ENCODE measurements at regions not wholly inside any gene's neighbourhood (a gene's known extent, or its start where the extent isn't known, plus 50 kb on each side); places are given as distances from the start of the nearest gene placed in this dataset.
A peak's percentile ranks its signal among the peaks of the same experiment; 100 is the strongest.

GRCh38 chr5:147085409-147085808 is 149.4 kb upstream of the STK32A start:
- Histone ChIP-seq H3K27ac (no peak overlapping the region), H3K36me3 (no peaks in the 10 kb centered on the region), H3K4me3 (no peak overlapping the region), H3K27me3 (no peaks in the 10 kb centered on the region), H3K4me1 (no peaks in the 10 kb centered on the region), H3K9me3 (no peaks in the 10 kb centered on the region)
- in situ Hi-C loops (cut with MboI; ENCODE audit: low pct_ligation_motif_present in 1 of 4, low pct_unique_long_range_greater_than_20kb in 1 of 4, low sequenced_read_pairs in 3 of 4) (no loop called here), intact Hi-C loops (cut with DNase I; ENCODE audit: low total_unique reads) (no loop called here)
- WGBS, 2 donors (ENCODE audit: low coverage in 1 of 2), result 69% methylated on average over 7 of the region's 7 CpGs
- DNase-seq, result no peak
- TF ChIP-seq EP300 (IDR thresholded peaks at IDR 0.05; ENCODE audit: low read depth) (no peak), POLR2AphosphoS5 (IDR thresholded peaks at IDR 0.05) (no peak), POLR2A (IDR thresholded peaks at IDR 0.05) (no peak)
- TF ChIP-seq, protein P1, sequence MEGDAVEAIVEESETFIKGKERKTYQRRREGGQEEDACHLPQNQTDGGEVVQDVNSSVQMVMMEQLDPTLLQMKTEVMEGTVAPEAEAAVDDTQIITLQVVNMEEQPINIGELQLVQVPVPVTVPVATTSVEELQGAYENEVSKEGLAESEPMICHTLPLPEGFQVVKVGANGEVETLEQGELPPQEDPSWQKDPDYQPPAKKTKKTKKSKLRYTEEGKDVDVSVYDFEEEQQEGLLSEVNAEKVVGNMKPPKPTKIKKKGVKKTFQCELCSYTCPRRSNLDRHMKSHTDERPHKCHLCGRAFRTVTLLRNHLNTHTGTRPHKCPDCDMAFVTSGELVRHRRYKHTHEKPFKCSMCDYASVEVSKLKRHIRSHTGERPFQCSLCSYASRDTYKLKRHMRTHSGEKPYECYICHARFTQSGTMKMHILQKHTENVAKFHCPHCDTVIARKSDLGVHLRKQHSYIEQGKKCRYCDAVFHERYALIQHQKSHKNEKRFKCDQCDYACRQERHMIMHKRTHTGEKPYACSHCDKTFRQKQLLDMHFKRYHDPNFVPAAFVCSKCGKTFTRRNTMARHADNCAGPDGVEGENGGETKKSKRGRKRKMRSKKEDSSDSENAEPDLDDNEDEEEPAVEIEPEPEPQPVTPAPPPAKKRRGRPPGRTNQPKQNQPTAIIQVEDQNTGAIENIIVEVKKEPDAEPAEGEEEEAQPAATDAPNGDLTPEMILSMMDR (IDR thresholded peaks at IDR 0.05), result no peak

GRCh38 chr5:147092044-147092443 is 142.8 kb upstream of the STK32A start:
- Histone ChIP-seq H3K4me1 (no peaks in the 10 kb centered on the region), H3K27ac (no peak overlapping the region), H3K27me3 (no peaks in the 10 kb centered on the region), H3K4me3 (no peak overlapping the region), H3K36me3 (no peaks in the 10 kb centered on the region), H3K9me3 (no peaks in the 10 kb centered on the region)
- intact Hi-C loops (cut with DNase I; ENCODE audit: low total_unique reads), result no loop called here
- DNase-seq, result no peak
- in situ Hi-C loops (cut with MboI; ENCODE audit: low pct_ligation_motif_present in 1 of 4, low pct_unique_long_range_greater_than_20kb in 1 of 4, low sequenced_read_pairs in 3 of 4), result no loop called here
- WGBS, 2 donors (ENCODE audit: low coverage in 1 of 2), result 40 to 41% methylated on average over 2 of the region's 2 CpGs
- TF ChIP-seq POLR2A (IDR thresholded peaks at IDR 0.05) (no peak), POLR2AphosphoS5 (IDR thresholded peaks at IDR 0.05) (no peak)

DNA sequence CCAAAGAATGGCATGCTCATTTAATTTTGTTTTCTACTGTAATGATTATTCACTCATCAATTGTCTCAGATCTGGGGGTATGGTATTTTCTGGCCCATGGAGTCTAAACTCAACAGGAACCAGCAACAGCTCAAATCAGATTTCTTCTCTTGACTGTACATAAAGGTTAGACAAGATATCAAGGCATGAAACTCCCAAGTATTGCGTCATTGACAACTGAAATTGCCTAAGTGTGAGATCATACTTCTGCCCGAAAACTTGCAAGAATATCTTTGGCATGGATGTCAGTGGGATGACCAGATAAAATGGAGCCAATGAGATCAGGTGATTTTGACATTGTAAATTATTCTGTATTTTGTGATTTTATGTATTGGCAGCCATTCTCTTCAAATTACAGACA is 141.7 kb upstream of the STK32A start:
- Histone ChIP-seq H3K4me3 (no peak overlapping the region), H3K36me3 (no peaks in the 10 kb centered on the region), H3K27me3 (no peaks in the 10 kb centered on the region), H3K9me3 (no peaks in the 10 kb centered on the region), H3K4me1 (no peaks in the 10 kb centered on the region), H3K27ac (no peak overlapping the region)
- intact Hi-C loops (cut with DNase I; ENCODE audit: low total_unique reads) (no loop called here), in situ Hi-C loops (cut with MboI; ENCODE audit: low pct_ligation_motif_present in 1 of 4, low pct_unique_long_range_greater_than_20kb in 1 of 4, low sequenced_read_pairs in 3 of 4) (no loop called here)
- no peak for DNase-seq
- 74 to 80% methylated on average over 1 to 2 of the region's 2 CpGs for WGBS, 2 donors (ENCODE audit: low coverage in 1 of 2)
- TF ChIP-seq, protein P1 (IDR thresholded peaks at IDR 0.05), result no peak
- TF ChIP-seq EP300 (IDR thresholded peaks at IDR 0.05; ENCODE audit: low read depth) (no peak), POLR2A (IDR thresholded peaks at IDR 0.05) (no peak), POLR2AphosphoS5 (IDR thresholded peaks at IDR 0.05) (no peak)

- no peaks in the 10 kb centered on the region for H3K9me3 ChIP-seq
- peaks cover 0 to 2% (median 0%) of the 10 kb centered on the region in 4 donors for H3K4me1 ChIP-seq
- DNase-seq, result no peak
- no peaks in the 10 kb centered on the region for H3K36me3 ChIP-seq
- H3K27ac ChIP-seq, result no peak overlapping the region
- WGBS, 2 donors (ENCODE audit: low coverage in 1 of 2), result 57 to 79% methylated on average over 2 of the region's 2 CpGs
- H3K27me3 ChIP-seq, result no peaks in the 10 kb centered on the region
- intact Hi-C loops (cut with DNase I; ENCODE audit: low total_unique reads), result no loop called here
- no peak for TF ChIP-seq POLR2AphosphoS5 (IDR thresholded peaks at IDR 0.05)
- TF ChIP-seq, protein P1 (IDR thresholded peaks at IDR 0.05), result no peak
- TF ChIP-seq POLR2A (IDR thresholded peaks at IDR 0.05), result no peak
- no peak for TF ChIP-seq EP300 (IDR thresholded peaks at IDR 0.05; ENCODE audit: low read depth)
- H3K4me3 ChIP-seq, result no peak overlapping the region
- in situ Hi-C loops (cut with MboI; ENCODE audit: low pct_ligation_motif_present in 1 of 4, low pct_unique_long_range_greater_than_20kb in 1 of 4, low sequenced_read_pairs in 3 of 4), result no loop called here
These were observed 139.1 kb upstream of the STK32A start for GRCh38 chr5:147095740-147096139.

GRCh38 chr5:147098233-147098790 is 136.5 kb upstream of the STK32A start:
- in situ Hi-C loops (cut with MboI; ENCODE audit: low pct_ligation_motif_present in 1 of 4, low pct_unique_long_range_greater_than_20kb in 1 of 4, low sequenced_read_pairs in 3 of 4), result no loop called here
- Histone ChIP-seq H3K36me3 (no peaks in the 10 kb centered on the region), H3K9me3 (no peaks in the 10 kb centered on the region), H3K4me1 (peaks cover 0 to 2% (median 0%) of the 10 kb centered on the region in 4 donors), H3K27me3 (no peaks in the 10 kb centered on the region), H3K27ac (no peak overlapping the region), H3K4me3 (no peak overlapping the region)
- intact Hi-C loops (cut with DNase I; ENCODE audit: low total_unique reads), result no loop called here
- WGBS, 2 donors (ENCODE audit: low coverage in 1 of 2), result 8 to 20% methylated on average over 2 to 5 of the region's 5 CpGs
- peak; percentile 22 for DNase-seq
- TF ChIP-seq POLR2AphosphoS5 (IDR thresholded peaks at IDR 0.05), result no peak
- no peak for TF ChIP-seq EP300 (IDR thresholded peaks at IDR 0.05; ENCODE audit: low read depth)
- TF ChIP-seq, protein P1 (IDR thresholded peaks at IDR 0.05), result peak; percentile 40 to 46 (median 44)
- TF ChIP-seq POLR2A (IDR thresholded peaks at IDR 0.05), result no peak
